ENCODE measurements at regions not wholly inside any gene's neighbourhood (a gene's known extent, or its start where the extent isn't known, plus 50 kb on each side); places are given as distances from the start of the nearest gene placed in this dataset.

- peak; percentile 68 for TF ChIP-seq CTCF (IDR thresholded peaks at IDR 0.05; ENCODE audit: low read depth, low read length)
- no peak for TF ChIP-seq EZH2phosphoT487 (IDR thresholded peaks at IDR 0.05; ENCODE audit: low read depth)
Measured at GRCh38 chr2:139790807-139791752, 1010.9 kb upstream of the NXPH2 start.

All from OCI-LY3 (cell line).